H7 (cell line): ENCODE measurements at regions not wholly inside any gene's neighbourhood (a gene's known extent, or its start where the extent isn't known, plus 50 kb on each side); places are given as distances from the start of the nearest gene placed in this dataset.

Experiments
- DNase-seq: peaks from one replicate; pipeline ENCODE4 v3.0.0; 2012
- H3K27me3 ChIP-seq: 2 replicates; pipeline ENCODE4 v1.6.0; 2011; ENCODE audit warnings: mild to moderate bottlenecking, low read length; ENCODE audit not compliant: control insufficient read depth, insufficient read depth
- H3K36me3 ChIP-seq: replicated peaks from 2 replicates; pipeline ENCODE4 v1.5.1; 2011; ENCODE audit warnings: low read length; ENCODE audit not compliant: control insufficient read depth, insufficient read depth
- H3K4me3 ChIP-seq: 2 replicates; pipeline ENCODE4 v1.5.1; 2011; ENCODE audit warnings: low read depth, mild to moderate bottlenecking, control low read depth, low read length, moderate library complexity; ENCODE audit not compliant: insufficient read depth

- no peak for DNase-seq
- Histone ChIP-seq H3K36me3 (no peaks in the 10 kb centered on the region), H3K27me3 (no peaks in the 10 kb centered on the region), H3K4me3 (no peak overlapping the region)
Observed at GRCh38 chr2:9738535-9739496, 104.5 kb upstream of the TAF1B start.

- Histone ChIP-seq H3K4me3 (no peak overlapping the region), H3K27me3 (no peaks in the 10 kb centered on the region), H3K36me3 (no peaks in the 10 kb centered on the region)
- DNase-seq, result no peak
Observed at GRCh38 chr2:9739531-9739964, 103.7 kb upstream of the TAF1B start.

- Histone ChIP-seq H3K4me3 (no peak overlapping the region), H3K36me3 (no peaks in the 10 kb centered on the region), H3K27me3 (no peaks in the 10 kb centered on the region)
- DNase-seq, result no peak
Observed at GRCh38 chr2:9740382-9741073, 102.7 kb upstream of the TAF1B start.

GRCh38 chr2:9741110-9741509 is 102.2 kb upstream of the TAF1B start:
- Histone ChIP-seq H3K27me3 (no peaks in the 10 kb centered on the region), H3K36me3 (no peaks in the 10 kb centered on the region), H3K4me3 (no peak overlapping the region)
- no peak for DNase-seq

GRCh38 chr2:9742601-9743000 is 100.7 kb upstream of the TAF1B start:
- no peaks in the 10 kb centered on the region for H3K27me3 ChIP-seq
- no peaks in the 10 kb centered on the region for H3K36me3 ChIP-seq
- no peak for DNase-seq
- H3K4me3 ChIP-seq, result no peak overlapping the region

GRCh38 chr2:9744256-9745004 is 98.8 kb upstream of the TAF1B start:
- Histone ChIP-seq H3K27me3 (no peaks in the 10 kb centered on the region), H3K36me3 (no peaks in the 10 kb centered on the region), H3K4me3 (no peak overlapping the region)
- no peak for DNase-seq

- Histone ChIP-seq H3K27me3 (no peaks in the 10 kb centered on the region), H3K4me3 (no peak overlapping the region), H3K36me3 (no peaks in the 10 kb centered on the region)
- no peak for DNase-seq
Observed at GRCh38 chr2:9745153-9745899, 97.9 kb upstream of the TAF1B start.

GRCh38 chr2:9747396-9747795 is 95.9 kb upstream of the TAF1B start:
- Histone ChIP-seq H3K27me3 (no peaks in the 10 kb centered on the region), H3K4me3 (no peak overlapping the region), H3K36me3 (no peaks in the 10 kb centered on the region)
- DNase-seq, result no peak

- no peak for DNase-seq
- Histone ChIP-seq H3K36me3 (no peaks in the 10 kb centered on the region), H3K27me3 (no peaks in the 10 kb centered on the region), H3K4me3 (no peak overlapping the region)
Observed at GRCh38 chr2:9748577-9748976, 94.7 kb upstream of the TAF1B start.

GRCh38 chr2:9749546-9750223 is 93.6 kb upstream of the TAF1B start:
- Histone ChIP-seq H3K27me3 (no peaks in the 10 kb centered on the region), H3K36me3 (no peaks in the 10 kb centered on the region), H3K4me3 (no peak overlapping the region)
- DNase-seq, result no peak

GRCh38 chr2:9750224-9751215 is 92.8 kb upstream of the TAF1B start:
- no peaks in the 10 kb centered on the region for H3K36me3 ChIP-seq
- H3K4me3 ChIP-seq, result no peak overlapping the region
- H3K27me3 ChIP-seq, result no peaks in the 10 kb centered on the region
- no peak for DNase-seq

GRCh38 chr2:9751831-9752230 is 91.4 kb upstream of the TAF1B start:
- no peak overlapping the region for H3K4me3 ChIP-seq
- no peak for DNase-seq
- no peaks in the 10 kb centered on the region for H3K36me3 ChIP-seq
- no peaks in the 10 kb centered on the region for H3K27me3 ChIP-seq
